ENCODE measurements at regions not wholly inside any gene's neighbourhood (a gene's known extent, or its start where the extent isn't known, plus 50 kb on each side); places are given as distances from the start of the nearest gene placed in this dataset.

DNA sequence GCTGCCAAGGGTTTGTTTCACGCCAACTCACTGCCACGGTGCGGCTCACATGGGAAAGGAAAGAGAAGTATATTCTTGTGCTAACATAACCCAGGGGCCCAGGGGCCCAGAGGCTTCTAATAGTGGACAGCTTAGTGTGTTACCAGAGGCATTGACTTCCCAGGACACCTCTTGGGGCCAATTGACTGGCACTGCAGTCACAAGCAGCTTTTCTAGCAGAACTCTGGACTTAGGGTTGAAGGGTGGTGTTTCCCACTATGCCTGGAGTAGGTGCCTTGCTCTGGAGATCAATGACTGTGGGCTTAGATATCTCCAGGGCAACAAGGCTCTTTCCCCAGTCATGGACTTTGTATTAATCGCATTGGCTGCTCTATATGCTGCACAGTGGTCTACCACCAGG, 172.7 kb upstream of the KBTBD8 start:
- H3K27ac ChIP-seq, result peak overlapping the region; percentile 20 to 85 (median 56)
- no peak overlapping the region for H3K4me3 ChIP-seq
- H3K4me1 ChIP-seq, result peaks cover 94% of the 10 kb centered on the region
- 49 to 65% methylated on average over 4 of the region's 4 CpGs for WGBS, 2 donors
- no peak for TF ChIP-seq POLR2A (IDR thresholded peaks at IDR 0.05)
- TF ChIP-seq CTCF (IDR thresholded peaks at IDR 0.05), result no peak
- ATAC-seq (no peak), DNase-seq (peak in 1 of 4 donors; percentile 7)
- H3K9me3 ChIP-seq, result no peaks in the 10 kb centered on the region
- intact Hi-C loops (cut with DNase I), result no loop called here
- H3K36me3 ChIP-seq (replicated peaks in 1 of 2; ENCODE audit: insufficient read depth in 1 of 2, low read depth in 2 of 2), result no peaks in the 10 kb centered on the region
- no peaks in the 10 kb centered on the region for H3K27me3 ChIP-seq

- Histone ChIP-seq H3K27me3 (no peaks in the 10 kb centered on the region), H3K4me1 (peaks cover 89% of the 10 kb centered on the region), H3K9me3 (no peaks in the 10 kb centered on the region), H3K4me3 (no peak overlapping the region), H3K27ac (peak overlapping the region; percentile 35 to 85 (median 72)), H3K36me3 (replicated peaks in 1 of 2; ENCODE audit: insufficient read depth in 1 of 2, low read depth in 2 of 2) (no peaks in the 10 kb centered on the region)
- DNase-seq, result peak; percentile 59 to 75 (median 70)
- intact Hi-C loops (cut with DNase I), result no loop called here
- 35 to 76% methylated on average over 6 of the region's 6 CpGs for WGBS, 2 donors
- peak; percentile 38 for ATAC-seq
- TF ChIP-seq CTCF (IDR thresholded peaks at IDR 0.05) (peak in 2 of 7 experiments; percentile 11 to 12), POLR2A (IDR thresholded peaks at IDR 0.05) (no peak)
Observed at GRCh38 chr3:66827726-66828125, 170.4 kb upstream of the KBTBD8 start.

- no peaks in the 10 kb centered on the region for H3K36me3 ChIP-seq (replicated peaks in 1 of 2; ENCODE audit: insufficient read depth in 1 of 2, low read depth in 2 of 2)
- H3K4me3 ChIP-seq, result no peak overlapping the region
- ATAC-seq, result peak; percentile 46
- peak overlapping the region; percentile 35 to 85 (median 72) for H3K27ac ChIP-seq
- peak; percentile 33 to 55 (median 52) for DNase-seq
- WGBS, 2 donors, result 15 to 28% methylated on average over 1 of the region's 1 CpG
- intact Hi-C loops (cut with DNase I), result no loop called here
- H3K27me3 ChIP-seq, result no peaks in the 10 kb centered on the region
- peaks cover 85% of the 10 kb centered on the region for H3K4me1 ChIP-seq
- TF ChIP-seq POLR2A (IDR thresholded peaks at IDR 0.05) (no peak), CTCF (IDR thresholded peaks at IDR 0.05) (no peak)
- no peaks in the 10 kb centered on the region for H3K9me3 ChIP-seq
Observed at GRCh38 chr3:66828303-66828702, 169.8 kb upstream of the KBTBD8 start.

DNA sequence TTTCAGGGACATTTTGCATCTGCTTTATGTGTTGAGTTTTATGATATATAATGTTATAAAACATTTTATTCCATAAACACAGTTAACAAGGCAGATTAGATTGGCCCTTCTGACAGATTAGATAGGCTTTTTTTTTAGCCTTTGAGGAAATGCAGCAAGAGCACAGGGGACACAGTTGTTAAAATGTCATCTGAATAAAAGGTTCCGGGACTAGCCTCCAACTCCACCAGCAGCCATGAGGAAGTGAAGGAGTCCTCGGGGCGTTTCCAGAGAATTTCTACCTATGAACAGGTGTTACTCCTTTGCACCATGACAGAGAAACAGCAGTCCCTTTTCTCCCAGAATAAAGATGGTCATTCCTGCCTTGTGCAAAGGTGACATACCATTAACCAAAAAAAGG, 167.8 kb upstream of the KBTBD8 start:
- Histone ChIP-seq H3K36me3 (replicated peaks in 1 of 2; ENCODE audit: insufficient read depth in 1 of 2, low read depth in 2 of 2) (no peaks in the 10 kb centered on the region), H3K4me3 (no peak overlapping the region), H3K9me3 (no peaks in the 10 kb centered on the region), H3K27ac (peak overlapping the region; percentile 3 to 85 (median 58)), H3K27me3 (no peaks in the 10 kb centered on the region), H3K4me1 (peaks cover 72% of the 10 kb centered on the region)
- WGBS, 2 donors, result 12 to 19% methylated on average over 3 of the region's 3 CpGs
- intact Hi-C loops (cut with DNase I), result loop anchor here (10.0 kb wide), 1 partner anchor 566 kb away; no protein-coding TSS in a partner anchor
- TF ChIP-seq CTCF (IDR thresholded peaks at IDR 0.05) (no peak), POLR2A (IDR thresholded peaks at IDR 0.05) (peak in 1 of 3 donors; percentile 35)
- DNase-seq, result peak; percentile 52 to 81 (median 60)
- ATAC-seq, result peak; percentile 74

DNA sequence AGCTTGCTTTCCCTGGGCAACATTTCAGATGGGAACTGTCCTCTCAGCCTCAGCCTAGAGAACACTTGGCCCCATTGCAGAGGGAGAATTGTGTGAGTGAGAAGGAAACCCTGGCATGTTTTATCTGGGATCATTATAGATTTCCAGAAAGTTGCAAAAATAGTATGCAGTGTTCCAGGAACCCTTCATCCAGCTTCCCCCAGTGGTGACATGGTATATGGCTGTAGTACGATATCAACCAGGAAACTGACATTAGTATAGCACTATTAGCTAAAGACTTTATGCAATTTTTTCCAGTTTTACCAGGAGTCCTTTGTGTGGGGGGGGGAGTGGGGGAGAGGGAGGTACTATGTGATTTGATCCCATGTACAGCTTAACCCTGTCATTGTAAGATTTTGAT, 166.2 kb upstream of the KBTBD8 start:
- H3K27me3 ChIP-seq, result no peaks in the 10 kb centered on the region
- H3K4me1 ChIP-seq, result peaks cover 64% of the 10 kb centered on the region
- no peak overlapping the region for H3K4me3 ChIP-seq
- no peak for DNase-seq
- ATAC-seq, result peak; percentile 22
- H3K27ac ChIP-seq, result peak overlapping the region in 3 of 4 donors; percentile 14 to 85 (median 81)
- H3K9me3 ChIP-seq, result no peaks in the 10 kb centered on the region
- no peaks in the 10 kb centered on the region for H3K36me3 ChIP-seq (replicated peaks in 1 of 2; ENCODE audit: insufficient read depth in 1 of 2, low read depth in 2 of 2)
- TF ChIP-seq CTCF (IDR thresholded peaks at IDR 0.05) (no peak), POLR2A (IDR thresholded peaks at IDR 0.05) (no peak)
- WGBS, 2 donors, result 80 to 86% methylated on average over 1 of the region's 1 CpG
- intact Hi-C loops (cut with DNase I), result loop anchor here (10.0 kb wide), 1 partner anchor 567 kb away; no protein-coding TSS in a partner anchor
